ENCODE measurements at regions not wholly inside any gene's neighbourhood (a gene's known extent, or its start where the extent isn't known, plus 50 kb on each side); places are given as distances from the start of the nearest gene placed in this dataset.
A peak's percentile ranks its signal among the peaks of the same experiment; 100 is the strongest.
"Not testable (repeated sequence)": the region's sequence is repeated elsewhere in the genome, so short reads cannot be mapped to it uniquely, and the experiment has no call there.

GRCh38 chr7:93720106-93720505 is 145.6 kb upstream of the CALCR start:
- H3K27ac ChIP-seq = peak overlapping the region; percentile 62
- H3K9me3 ChIP-seq (replicated peaks) = no peaks in the 10 kb centered on the region
- peak; percentile 22 to 65 for DNase-seq
- no peaks in the 10 kb centered on the region for H3K36me3 ChIP-seq
- no peak overlapping the region for H3K4me3 ChIP-seq
- H3K27me3 ChIP-seq = no peaks in the 10 kb centered on the region
- H3K4me1 ChIP-seq = peaks cover 27% of the 10 kb centered on the region

- Histone ChIP-seq H3K4me3 (no peak overlapping the region), H3K27me3 (no peaks in the 10 kb centered on the region), H3K4me1 (peaks cover 27% of the 10 kb centered on the region), H3K27ac (peak overlapping the region; percentile 62), H3K9me3 (replicated peaks) (no peaks in the 10 kb centered on the region), H3K36me3 (no peaks in the 10 kb centered on the region)
- peak; percentile 60 to 83 for DNase-seq
These were observed 145.0 kb upstream of the CALCR start for GRCh38 chr7:93719546-93719945.

GRCh38 chr7:93717217-93717900 is 142.8 kb upstream of the CALCR start:
- no peak overlapping the region for H3K27ac ChIP-seq
- H3K4me3 ChIP-seq = no peak overlapping the region
- H3K4me1 ChIP-seq = peaks cover 27% of the 10 kb centered on the region
- H3K36me3 ChIP-seq = no peaks in the 10 kb centered on the region
- DNase-seq = no peak
- H3K9me3 ChIP-seq (replicated peaks) = no peaks in the 10 kb centered on the region
- H3K27me3 ChIP-seq = no peaks in the 10 kb centered on the region

- Histone ChIP-seq H3K36me3 (no peaks in the 10 kb centered on the region), H3K9me3 (replicated peaks) (no peaks in the 10 kb centered on the region), H3K4me3 (no peak overlapping the region), H3K4me1 (peaks cover 16% of the 10 kb centered on the region), H3K27ac (no peak overlapping the region), H3K27me3 (no peaks in the 10 kb centered on the region)
- DNase-seq = peak; percentile 5 to 7
These were observed 140.7 kb upstream of the CALCR start for GRCh38 chr7:93715234-93715633.

GRCh38 chr7:93711926-93712325 is 137.4 kb upstream of the CALCR start:
- Histone ChIP-seq H3K4me3 (no peak overlapping the region), H3K27me3 (no peaks in the 10 kb centered on the region), H3K4me1 (no peaks in the 10 kb centered on the region), H3K9me3 (replicated peaks) (no peaks in the 10 kb centered on the region), H3K36me3 (no peaks in the 10 kb centered on the region), H3K27ac (no peak overlapping the region)
- no peak for DNase-seq

GRCh38 chr7:93708255-93708654 is 133.7 kb upstream of the CALCR start:
- not testable (repeated sequence) for H3K36me3 ChIP-seq; H3K9me3 ChIP-seq (replicated peaks); H3K4me3 ChIP-seq; H3K27ac ChIP-seq; H3K27me3 ChIP-seq; DNase-seq; H3K4me1 ChIP-seq

GRCh38 chr7:93707249-93707648 is 132.7 kb upstream of the CALCR start:
- DNase-seq = no peak
- H3K36me3 ChIP-seq = 0 out of 2 replicates have a peak, but pooled peaks cover 3% of the 10 kb centered on the region
- H3K9me3 ChIP-seq (replicated peaks) = peaks cover 5% of the 10 kb centered on the region
- no peaks in the 10 kb centered on the region for H3K27me3 ChIP-seq
- H3K4me3 ChIP-seq = no peak overlapping the region
- H3K27ac ChIP-seq = no peak overlapping the region
- no peaks in the 10 kb centered on the region for H3K4me1 ChIP-seq

GRCh38 chr7:93706162-93706561 is 131.6 kb upstream of the CALCR start:
- not testable (repeated sequence) for H3K4me1 ChIP-seq; H3K4me3 ChIP-seq; H3K9me3 ChIP-seq (replicated peaks); H3K27me3 ChIP-seq; H3K36me3 ChIP-seq; DNase-seq; H3K27ac ChIP-seq

- 0 out of 2 replicates have a peak, but pooled peaks cover 3% of the 10 kb centered on the region for H3K36me3 ChIP-seq
- H3K27me3 ChIP-seq = no peaks in the 10 kb centered on the region
- H3K4me1 ChIP-seq = no peaks in the 10 kb centered on the region
- no peak overlapping the region for H3K4me3 ChIP-seq
- H3K9me3 ChIP-seq (replicated peaks) = peaks cover 5% of the 10 kb centered on the region
- no peak for DNase-seq
- no peak overlapping the region for H3K27ac ChIP-seq
These were observed 129.7 kb upstream of the CALCR start for GRCh38 chr7:93704217-93704616.

- Histone ChIP-seq H3K9me3 (replicated peaks) (no peaks in the 10 kb centered on the region), H3K4me3 (no peak overlapping the region), H3K36me3 (0 out of 2 replicates have a peak, but pooled peaks cover under 1% of the 10 kb centered on the region), H3K27me3 (no peaks in the 10 kb centered on the region), H3K4me1 (no peaks in the 10 kb centered on the region), H3K27ac (no peak overlapping the region)
- DNase-seq = no peak
These were observed 123.4 kb upstream of the CALCR start for GRCh38 chr7:93697901-93698300.

GRCh38 chr7:93693796-93694195 is 119.3 kb upstream of the CALCR start:
- no peaks in the 10 kb centered on the region for H3K36me3 ChIP-seq
- DNase-seq = no peak
- no peak overlapping the region for H3K4me3 ChIP-seq
- H3K27ac ChIP-seq = no peak overlapping the region
- no peaks in the 10 kb centered on the region for H3K4me1 ChIP-seq
- H3K27me3 ChIP-seq = no peaks in the 10 kb centered on the region
- H3K9me3 ChIP-seq (replicated peaks) = no peaks in the 10 kb centered on the region

GRCh38 chr7:93690021-93690420 is 115.5 kb upstream of the CALCR start:
- Histone ChIP-seq H3K9me3 (replicated peaks) (no peaks in the 10 kb centered on the region), H3K27me3 (no peaks in the 10 kb centered on the region), H3K4me1 (no peaks in the 10 kb centered on the region), H3K27ac (no peak overlapping the region), H3K36me3 (no peaks in the 10 kb centered on the region), H3K4me3 (no peak overlapping the region)
- DNase-seq = no peak

GRCh38 chr7:93678185-93678584 is 103.7 kb upstream of the CALCR start:
- 0 out of 2 replicates have a peak, but pooled peaks cover 3% of the 10 kb centered on the region for H3K9me3 ChIP-seq (replicated peaks)
- H3K27me3 ChIP-seq = no peaks in the 10 kb centered on the region
- H3K27ac ChIP-seq = no peak overlapping the region
- no peak for DNase-seq
- peaks cover 2% of the 10 kb centered on the region; the same call in 1 of the 2 replicates for H3K36me3 ChIP-seq
- H3K4me1 ChIP-seq = no peaks in the 10 kb centered on the region
- H3K4me3 ChIP-seq = no peak overlapping the region

- H3K4me3 ChIP-seq = no peak overlapping the region
These were observed 89.2 kb upstream of the CALCR start for GRCh38 chr7:93663561-93664299.

GRCh38 chr7:93658163-93658562 is 83.6 kb upstream of the CALCR start:
- not testable (repeated sequence) for H3K27ac ChIP-seq, H3K36me3 ChIP-seq, H3K27me3 ChIP-seq, DNase-seq, H3K4me1 ChIP-seq, H3K4me3 ChIP-seq
- peaks cover 14% of the 10 kb centered on the region for H3K9me3 ChIP-seq (replicated peaks)

More at GRCh38 chr7:93663561-93664299, 89.2 kb upstream of the CALCR start:
- no peak for DNase-seq
- H3K27ac ChIP-seq = no peak overlapping the region
- H3K4me1 ChIP-seq = no peaks in the 10 kb centered on the region
- peaks cover 9% of the 10 kb centered on the region for H3K9me3 ChIP-seq (replicated peaks)
- H3K27me3 ChIP-seq = no peaks in the 10 kb centered on the region
- H3K36me3 ChIP-seq = peaks cover 3% of the 10 kb centered on the region; the same call in 1 of the 2 replicates
